ENCODE measurements at regions not wholly inside any gene's neighbourhood (a gene's known extent, or its start where the extent isn't known, plus 50 kb on each side); places are given as distances from the start of the nearest gene placed in this dataset.

DNA sequence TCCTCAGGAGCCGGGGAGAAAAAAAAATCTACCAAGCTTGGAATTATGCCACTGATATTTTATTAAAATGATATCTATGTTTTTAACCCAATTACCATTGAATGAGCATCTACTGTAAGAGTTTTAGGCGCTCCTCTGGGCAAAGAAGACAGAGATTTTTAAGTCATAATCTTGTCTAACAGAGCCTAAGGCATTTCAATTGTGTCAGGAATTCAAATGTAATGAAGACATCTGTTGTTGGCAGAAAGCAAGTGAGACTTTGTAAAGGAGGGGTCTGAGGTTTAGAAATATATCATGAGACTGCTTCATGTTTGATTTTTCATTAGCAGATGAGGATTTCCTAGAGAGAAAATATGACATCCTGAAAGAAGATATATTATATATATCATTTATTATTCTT is 1158.1 kb downstream of the FSTL5 start:
- no peak for TF ChIP-seq POLR2A (IDR thresholded peaks at IDR 0.05)
- no peak for TF ChIP-seq CTCF (IDR thresholded peaks at IDR 0.05)

Data from sigmoid colon (tissue), 3 donors.